ENCODE measurements at regions not wholly inside any gene's neighbourhood (a gene's known extent, or its start where the extent isn't known, plus 50 kb on each side); places are given as distances from the start of the nearest gene placed in this dataset.

- intact Hi-C loops (cut with DNase I) = no loop called here
- Histone ChIP-seq H3K27me3 (ENCODE audit: insufficient read depth in 3 of 3, low read length in 2 of 3) (no peaks in the 10 kb centered on the region), H3K36me3 (ENCODE audit: insufficient read depth in 1 of 2, low read depth in 1 of 2) (no peaks in the 10 kb centered on the region), H3K9me3 (no peaks in the 10 kb centered on the region), H3K4me3 (no peak overlapping the region), H3K27ac (no peak overlapping the region), H3K4me1 (no peaks in the 10 kb centered on the region)
- ATAC-seq = no peak
- TF ChIP-seq CTCF (IDR thresholded peaks at IDR 0.05) = no peak
- DNase-seq = no peak
Observed at GRCh38 chr4:79175716-79176115, 150.1 kb downstream of the NAA11 start.

GRCh38 chr4:79174490-79175252 is 151.2 kb downstream of the NAA11 start:
- Histone ChIP-seq H3K4me1 (no peaks in the 10 kb centered on the region), H3K36me3 (ENCODE audit: insufficient read depth in 1 of 2, low read depth in 1 of 2) (no peaks in the 10 kb centered on the region), H3K27ac (no peak overlapping the region), H3K9me3 (no peaks in the 10 kb centered on the region), H3K4me3 (no peak overlapping the region), H3K27me3 (ENCODE audit: insufficient read depth in 3 of 3, low read length in 2 of 3) (no peaks in the 10 kb centered on the region)
- ATAC-seq (no peak), DNase-seq (no peak)
- intact Hi-C loops (cut with DNase I) = no loop called here
- 69 to 71% (median 70%) methylated on average over 2 of the region's 2 CpGs for WGBS, 3 donors
- no peak for TF ChIP-seq CTCF (IDR thresholded peaks at IDR 0.05)

GRCh38 chr4:79173186-79173585 is 152.7 kb downstream of the NAA11 start:
- no peaks in the 10 kb centered on the region for H3K4me1 ChIP-seq
- 92 to 96% (median 95%) methylated on average over 2 of the region's 2 CpGs for WGBS, 3 donors
- H3K27me3 ChIP-seq (ENCODE audit: insufficient read depth in 3 of 3, low read length in 2 of 3) = no peaks in the 10 kb centered on the region
- H3K9me3 ChIP-seq = no peaks in the 10 kb centered on the region
- no peak for TF ChIP-seq CTCF (IDR thresholded peaks at IDR 0.05)
- H3K27ac ChIP-seq = no peak overlapping the region
- intact Hi-C loops (cut with DNase I) = no loop called here
- ATAC-seq (no peak), DNase-seq (no peak)
- no peaks in the 10 kb centered on the region for H3K36me3 ChIP-seq (ENCODE audit: insufficient read depth in 1 of 2, low read depth in 1 of 2)
- H3K4me3 ChIP-seq = no peak overlapping the region

GRCh38 chr4:79170077-79170476 is 155.8 kb downstream of the NAA11 start:
- DNase-seq = no peak
- TF ChIP-seq CTCF (IDR thresholded peaks at IDR 0.05) = no peak
- no peaks in the 10 kb centered on the region for H3K9me3 ChIP-seq
- ATAC-seq = no peak
- no peak overlapping the region for H3K4me3 ChIP-seq
- 98 to 100% (median 100%) methylated on average over 1 of the region's 1 CpG for WGBS, 3 donors
- intact Hi-C loops (cut with DNase I) = no loop called here
- no peaks in the 10 kb centered on the region for H3K4me1 ChIP-seq
- H3K36me3 ChIP-seq (ENCODE audit: insufficient read depth in 1 of 2, low read depth in 1 of 2) = no peaks in the 10 kb centered on the region
- H3K27ac ChIP-seq = no peak overlapping the region
- H3K27me3 ChIP-seq (ENCODE audit: insufficient read depth in 3 of 3, low read length in 2 of 3) = no peaks in the 10 kb centered on the region
